ENCODE measurements at regions not wholly inside any gene's neighbourhood (a gene's known extent, or its start where the extent isn't known, plus 50 kb on each side); places are given as distances from the start of the nearest gene placed in this dataset.

GRCh38 chr4:54561940-54562339, 95.8 kb upstream of the KIT start (continued):
- TF ChIP-seq ZFP36 (IDR thresholded peaks at IDR 0.05; ENCODE audit: borderline replicate concordance, partially characterized antibody) (no peak), RNF2 (IDR thresholded peaks at IDR 0.05; ENCODE audit: borderline replicate concordance, low read depth) (no peak), CHD4 (IDR thresholded peaks at IDR 0.05; ENCODE audit: borderline replicate concordance) (no peak), HDAC2 (IDR thresholded peaks at IDR 0.05) (no peak), JUNB (IDR thresholded peaks at IDR 0.05) (no peak), POLR2A (IDR thresholded peaks at IDR 0.05; ENCODE audit: low read length) (no peak), MAZ (IDR thresholded peaks at IDR 0.05; ENCODE audit: borderline replicate concordance, low read depth, low read length) (no peak)

- H3K4me1 ChIP-seq: no peaks in the 10 kb centered on the region
- ChIA-PET POLR2A (no interaction called here), CTCF (no interaction called here)
- TF ChIP-seq EHF (CRISPR knock-in tag; IDR thresholded peaks at IDR 0.05) (no peak), RAD21 (conservative IDR thresholded peaks at IDR 0.05 in 1 of 2, IDR thresholded peaks at IDR 0.05 in 1 of 2) (no peak), CHD4 (IDR thresholded peaks at IDR 0.05; ENCODE audit: borderline replicate concordance) (no peak), ZFP36 (IDR thresholded peaks at IDR 0.05; ENCODE audit: borderline replicate concordance, partially characterized antibody) (no peak), SMC3 (IDR thresholded peaks at IDR 0.05) (no peak), USF2 (IDR thresholded peaks at IDR 0.05) (no peak), HES2 (IDR thresholded peaks at IDR 0.05) (no peak), ZNF302 (CRISPR knock-in tag; IDR thresholded peaks at IDR 0.05) (no peak), RFX5 (IDR thresholded peaks at IDR 0.05) (no peak), BCL3 (IDR thresholded peaks at IDR 0.05) (no peak), HDAC2 (IDR thresholded peaks at IDR 0.05) (no peak), BHLHE40 (IDR thresholded peaks at IDR 0.05; ENCODE audit: low read depth, low read length) (no peak), RCOR1 (IDR thresholded peaks at IDR 0.05; ENCODE audit: low read depth, low read length) (no peak), MAFK (IDR thresholded peaks at IDR 0.05; ENCODE audit: partially characterized antibody) (no peak)
- no peaks in the 10 kb centered on the region for H3K9me3 ChIP-seq
- DNase-seq (ENCODE audit: low read depth in 1 of 2, low spot score in 1 of 2) (no peak), FAIRE-seq (no peak), ATAC-seq (no peak)
- no peak overlapping the region for H3K27ac ChIP-seq
- H3K4me3 ChIP-seq: no peak overlapping the region
- H3K4me2 ChIP-seq: no peak overlapping the region
- WGBS (ENCODE audit: missing lambda C conversion rate): 45% methylated on average over 5 of the region's 5 CpGs
Observed at GRCh38 chr4:54566608-54567007, 91.1 kb upstream of the KIT start.

GRCh38 chr4:54567327-54567726, 90.4 kb upstream of the KIT start:
- 14% methylated on average over 2 of the region's 2 CpGs for WGBS (ENCODE audit: missing lambda C conversion rate)
- POLR2A ChIA-PET: no interaction called here
- FAIRE-seq: no peak
- TF ChIP-seq POLR2A (IDR thresholded peaks at IDR 0.05; ENCODE audit: low read length): no peak
- no peak for TF ChIP-seq FOSL2 (IDR thresholded peaks at IDR 0.05)
- no peak for TF ChIP-seq FOSL2 (CRISPR knock-in tag; IDR thresholded peaks at IDR 0.05)
- no peak for TF ChIP-seq KDM1A (IDR thresholded peaks at IDR 0.05; ENCODE audit: low read depth)
- TF ChIP-seq MAZ (IDR thresholded peaks at IDR 0.05; ENCODE audit: borderline replicate concordance, low read depth, low read length): no peak
- no peak for TF ChIP-seq REST (IDR thresholded peaks at IDR 0.05)
- no peak for TF ChIP-seq ATOH8 (CRISPR knock-in tag; IDR thresholded peaks at IDR 0.05; ENCODE audit: low read depth)
- TF ChIP-seq SMC3 (IDR thresholded peaks at IDR 0.05): no peak
- TF ChIP-seq JUN (IDR thresholded peaks at IDR 0.05): no peak
- TF ChIP-seq CBX2 (IDR thresholded peaks at IDR 0.05; ENCODE audit: borderline replicate concordance, low read depth): no peak
- no peak for TF ChIP-seq PHF8 (IDR thresholded peaks at IDR 0.05; ENCODE audit: borderline replicate concordance, low read depth)
- no peak for TF ChIP-seq ZFP36 (IDR thresholded peaks at IDR 0.05; ENCODE audit: borderline replicate concordance, partially characterized antibody)
- TF ChIP-seq HOXA7 (CRISPR knock-in tag; IDR thresholded peaks at IDR 0.05): no peak
- TF ChIP-seq BCL3 (IDR thresholded peaks at IDR 0.05): no peak
- TF ChIP-seq NFE2L2 (conservative IDR thresholded peaks at IDR 0.05; ENCODE audit: low read length): no peak
- no peak for TF ChIP-seq RNF2 (IDR thresholded peaks at IDR 0.05; ENCODE audit: borderline replicate concordance, low read depth)
- no peak for TF ChIP-seq GATA3 (IDR thresholded peaks at IDR 0.05; ENCODE audit: borderline replicate concordance)
- TF ChIP-seq FOXS1 (CRISPR knock-in tag; IDR thresholded peaks at IDR 0.05): no peak

More at GRCh38 chr4:54567327-54567726, 90.4 kb upstream of the KIT start:
- no peaks in the 10 kb centered on the region for H3K9me3 ChIP-seq
- no peak overlapping the region for H3K4me3 ChIP-seq
- no peak overlapping the region for H3K4me2 ChIP-seq
- no peak overlapping the region for H3K27ac ChIP-seq
- DNase-seq (ENCODE audit: low read depth in 1 of 2, low spot score in 1 of 2): no peak
- ATAC-seq: no peak
- H3K4me1 ChIP-seq: no peaks in the 10 kb centered on the region
- CTCF ChIA-PET: no interaction called here

Data from A549 (cell line).